ENCODE measurements at regions not wholly inside any gene's neighbourhood (a gene's known extent, or its start where the extent isn't known, plus 50 kb on each side); places are given as distances from the start of the nearest gene placed in this dataset.

GRCh38 chr10:10307036-10307435 is 710.6 kb upstream of the CELF2 start:
- no peak for DNase-seq

GRCh38 chr10:10307551-10307950 is 710.1 kb upstream of the CELF2 start:
- DNase-seq = no peak

GRCh38 chr10:10310498-10310897 is 707.2 kb upstream of the CELF2 start:
- no peak for DNase-seq

- no peak for DNase-seq
Measured at GRCh38 chr10:10311966-10312365, 705.7 kb upstream of the CELF2 start.

GRCh38 chr10:10313149-10313835 is 704.4 kb upstream of the CELF2 start:
- no peak for DNase-seq

- no peak for DNase-seq
Measured at GRCh38 chr10:10314626-10315025, 703.0 kb upstream of the CELF2 start.

GRCh38 chr10:10315989-10316388 is 701.7 kb upstream of the CELF2 start:
- DNase-seq = no peak

- DNase-seq = no peak
Measured at GRCh38 chr10:10317151-10317550, 700.5 kb upstream of the CELF2 start.

- DNase-seq = no peak
Measured at GRCh38 chr10:10318856-10319255, 698.8 kb upstream of the CELF2 start.

GRCh38 chr10:10320956-10321355 is 696.7 kb upstream of the CELF2 start:
- no peak for DNase-seq

GRCh38 chr10:10326116-10326515 is 691.6 kb upstream of the CELF2 start:
- no peak for DNase-seq

- no peak for DNase-seq
Measured at GRCh38 chr10:10327934-10328333, 689.7 kb upstream of the CELF2 start.

- no peak for DNase-seq
Measured at GRCh38 chr10:10330418-10330817, 687.3 kb upstream of the CELF2 start.

- DNase-seq = no peak
Measured at GRCh38 chr10:10332786-10333185, 684.9 kb upstream of the CELF2 start.

- DNase-seq = no peak
Measured at GRCh38 chr10:10333622-10334021, 684.0 kb upstream of the CELF2 start.

- DNase-seq = no peak
Measured at GRCh38 chr10:10338339-10338738, 679.3 kb upstream of the CELF2 start.

GRCh38 chr10:10346390-10347150 is 671.1 kb upstream of the CELF2 start:
- no peak for DNase-seq

GRCh38 chr10:10350050-10350449 is 667.6 kb upstream of the CELF2 start:
- no peak for DNase-seq

GRCh38 chr10:10351451-10351850 is 666.2 kb upstream of the CELF2 start:
- DNase-seq = no peak

GRCh38 chr10:10353326-10353868 is 664.3 kb upstream of the CELF2 start:
- DNase-seq = no peak

- no peak for DNase-seq
Measured at GRCh38 chr10:10359263-10359662, 658.4 kb upstream of the CELF2 start.

GRCh38 chr10:10361301-10361885 is 656.3 kb upstream of the CELF2 start:
- no peak for DNase-seq

- no peak for DNase-seq
Measured at GRCh38 chr10:10362800-10363199, 654.9 kb upstream of the CELF2 start.

GRCh38 chr10:10363217-10363616 is 654.5 kb upstream of the CELF2 start:
- DNase-seq = no peak
